Skin of body (tissue), 1 donor: ENCODE measurements at regions not wholly inside any gene's neighbourhood (a gene's known extent, or its start where the extent isn't known, plus 50 kb on each side); places are given as distances from the start of the nearest gene placed in this dataset.

Source experiments
- DNase-seq: peaks from one replicate; lab custom pipeline; 2025; lab: John Stamatoyannopoulos, UW

GRCh38 chr14:101365329-101366158 is 195.8 kb upstream of the DIO3 start:
- DNase-seq, result no peak

DNA sequence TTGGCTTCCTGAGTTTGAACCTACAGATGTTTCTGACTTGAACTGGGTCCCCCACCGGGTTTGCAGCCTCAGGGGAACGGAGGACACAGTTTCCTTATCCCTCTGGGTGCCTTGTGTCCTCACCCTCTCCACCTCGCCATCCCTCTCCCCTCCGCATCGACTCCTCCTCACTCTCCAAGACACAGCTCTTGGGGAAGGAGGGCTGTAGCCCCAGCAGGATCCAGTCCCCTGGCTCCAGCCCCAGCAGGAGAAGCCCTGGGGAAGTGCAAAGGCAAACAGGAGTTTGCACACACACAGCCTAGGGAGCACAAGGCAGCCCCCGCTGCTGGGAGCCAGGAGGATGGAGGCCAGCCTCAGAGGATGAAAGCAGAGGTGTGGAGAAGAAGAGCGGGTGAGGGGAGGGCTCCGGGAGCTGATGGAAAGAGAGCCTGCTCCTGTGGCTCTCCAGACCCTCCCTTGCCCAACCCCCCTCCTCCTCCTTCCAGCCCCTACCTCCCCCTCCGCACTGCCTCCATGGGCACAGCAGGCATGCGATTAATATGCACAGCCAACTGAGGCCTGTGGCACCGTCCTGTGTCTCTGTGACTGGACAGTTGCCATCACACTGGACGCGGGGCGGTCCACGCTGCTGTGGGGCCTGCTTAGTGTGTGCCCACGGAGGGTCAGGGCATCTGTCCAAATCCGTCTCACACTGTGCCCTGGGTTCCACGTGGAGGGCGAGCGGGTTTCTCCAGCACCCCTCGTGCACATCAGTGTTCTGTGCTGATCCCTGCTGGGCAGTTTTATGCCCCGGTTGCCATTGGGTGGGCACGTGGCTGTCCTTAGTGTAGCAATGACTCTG is 193.7 kb upstream of the DIO3 start:
- no peak for DNase-seq

GRCh38 chr14:101368629-101369028 is 192.7 kb upstream of the DIO3 start:
- no peak for DNase-seq

GRCh38 chr14:101369194-101369915 is 191.9 kb upstream of the DIO3 start:
- no peak for DNase-seq

GRCh38 chr14:101369916-101370592 is 191.2 kb upstream of the DIO3 start:
- no peak for DNase-seq

- DNase-seq, result no peak
Observed at GRCh38 chr14:101370593-101371569, 190.4 kb upstream of the DIO3 start.

- no peak for DNase-seq
Observed at GRCh38 chr14:101371799-101372793, 189.2 kb upstream of the DIO3 start.

GRCh38 chr14:101372894-101373620 is 188.2 kb upstream of the DIO3 start:
- DNase-seq, result no peak

- no peak for DNase-seq
Observed at GRCh38 chr14:101373690-101374295, 187.5 kb upstream of the DIO3 start.

DNA sequence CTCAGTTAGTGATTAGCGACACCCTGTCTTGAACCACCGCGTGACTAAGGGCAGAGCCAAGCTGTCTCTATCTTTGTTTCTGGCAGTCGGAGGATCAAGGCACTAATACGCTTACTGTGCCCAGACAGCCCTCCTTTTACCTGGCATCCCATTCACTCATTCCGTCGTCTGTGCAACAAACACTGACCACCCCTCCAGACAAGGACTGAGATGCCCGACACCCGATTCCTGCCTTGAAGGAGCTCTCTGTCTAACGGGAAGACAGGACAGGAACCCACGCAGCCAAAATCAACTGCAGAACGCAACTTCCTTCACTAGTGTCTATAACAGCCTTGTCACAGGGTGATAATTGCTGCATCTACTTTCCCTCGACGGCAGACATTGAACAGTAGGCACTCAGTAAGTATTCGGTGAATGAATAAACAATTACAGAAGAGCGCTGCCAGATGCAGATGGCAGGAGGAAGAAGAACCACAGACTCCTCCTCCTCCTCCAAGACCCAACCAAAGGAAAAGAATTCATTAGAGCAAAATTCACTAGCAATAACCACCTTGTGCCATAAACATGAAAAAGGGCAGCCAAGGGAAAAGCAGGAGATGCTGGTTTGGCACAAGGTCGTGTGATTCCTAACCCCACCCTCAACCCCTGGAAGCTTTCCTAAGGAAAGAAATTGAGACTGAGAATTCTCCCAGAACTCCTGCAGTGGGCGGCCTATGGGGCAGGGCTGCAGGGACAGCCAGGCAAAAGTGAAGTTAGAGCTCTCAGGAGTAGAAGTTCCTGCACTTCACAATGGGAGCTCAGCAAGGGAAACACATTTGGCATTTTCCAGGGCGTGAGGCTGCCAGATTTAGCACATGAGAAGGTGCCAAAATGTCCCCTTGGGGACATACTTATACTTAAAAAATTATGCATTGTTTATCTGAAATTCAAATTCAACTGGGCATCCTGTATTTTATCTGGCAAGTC is 186.6 kb upstream of the DIO3 start:
- DNase-seq, result no peak

DNA sequence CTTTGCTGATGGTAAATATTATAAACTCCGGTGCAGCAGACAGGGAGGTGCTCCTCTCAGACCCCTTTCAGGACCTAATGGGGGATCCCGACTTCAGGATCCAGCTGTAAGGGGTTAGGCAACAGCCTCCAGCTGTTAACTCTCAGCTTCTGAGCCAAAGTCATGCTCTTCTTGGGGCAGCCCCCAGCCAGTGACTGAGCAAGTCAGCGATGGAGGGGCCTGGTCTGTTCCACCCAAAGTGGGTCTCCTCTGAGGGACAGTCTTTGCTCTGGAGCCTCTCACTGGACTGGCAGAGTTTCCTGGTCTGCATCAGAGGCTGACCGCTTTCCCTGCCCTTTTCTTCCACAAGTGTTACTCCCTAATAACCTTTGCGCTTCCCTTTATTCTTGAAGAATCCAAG is 184.2 kb upstream of the DIO3 start:
- DNase-seq, result no peak

DNA sequence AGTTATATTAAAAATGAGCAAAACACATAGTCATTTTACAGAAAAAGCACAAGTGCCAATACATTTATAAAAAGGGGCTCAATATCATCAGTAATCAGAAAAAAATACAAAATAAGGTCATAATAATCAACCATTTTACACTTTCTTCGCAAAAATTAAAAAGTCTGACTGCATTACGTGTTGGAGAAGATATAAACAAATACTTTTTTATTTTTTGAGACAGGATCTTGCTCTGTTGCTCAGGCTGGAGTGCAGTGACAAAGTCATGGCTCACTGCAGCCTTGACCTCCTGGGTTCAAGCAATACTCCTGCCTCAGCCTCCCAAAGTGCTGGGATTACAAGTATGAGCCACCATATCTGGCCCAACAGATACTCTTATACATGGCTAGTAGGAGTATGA is 181.5 kb upstream of the DIO3 start:
- DNase-seq, result no peak

DNA sequence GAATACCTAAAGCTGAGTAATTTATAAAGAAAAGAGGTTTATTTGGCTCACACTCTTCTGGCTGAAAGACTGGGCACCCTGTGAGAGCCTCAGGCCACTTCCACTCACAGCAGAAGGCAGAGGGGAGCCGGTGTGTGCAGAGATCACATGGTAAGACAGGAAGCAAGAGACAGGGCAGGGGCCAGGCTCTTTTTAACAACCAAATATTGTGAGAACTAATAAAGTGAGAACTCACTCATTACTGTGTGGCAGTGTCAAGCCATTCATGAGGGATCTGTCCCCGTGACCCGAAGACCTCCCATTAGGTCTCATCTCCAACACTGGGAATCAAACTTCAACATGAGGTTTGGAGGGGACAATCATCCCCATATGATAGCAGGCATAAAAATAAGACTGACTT is 180.8 kb upstream of the DIO3 start:
- DNase-seq, result no peak

GRCh38 chr14:101380940-101381339 is 180.4 kb upstream of the DIO3 start:
- DNase-seq, result no peak

DNA sequence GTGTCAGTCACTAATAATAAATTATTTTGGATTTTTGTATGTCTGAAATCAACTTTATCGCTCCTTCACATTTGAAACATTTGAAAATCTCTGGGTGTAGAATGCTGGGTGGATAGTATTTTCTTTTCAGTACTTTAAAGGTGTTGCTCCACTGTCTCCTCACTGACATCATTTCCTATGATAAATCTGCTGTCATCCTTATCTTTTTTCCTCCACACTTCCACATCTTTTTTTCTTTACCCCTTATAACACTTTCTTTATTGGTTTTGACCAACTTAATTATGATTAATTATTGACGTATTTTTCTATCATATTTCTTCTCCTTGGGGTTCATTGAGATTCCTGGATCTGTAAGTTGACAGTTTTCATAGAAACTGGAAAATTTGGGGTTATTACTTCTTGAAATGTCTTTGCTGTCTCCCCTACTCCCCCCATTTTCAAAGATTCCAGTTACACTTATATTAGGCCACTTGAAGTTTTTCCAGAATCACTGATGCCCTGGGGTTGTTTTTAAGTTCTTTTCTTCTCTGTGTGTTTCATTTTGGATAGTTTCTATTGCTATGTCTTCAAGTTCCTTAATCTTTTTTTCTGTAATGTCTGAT is 177.5 kb upstream of the DIO3 start:
- DNase-seq, result no peak

- DNase-seq, result no peak
Observed at GRCh38 chr14:101394374-101394773, 166.9 kb upstream of the DIO3 start.
